HG02885 (cell line): ENCODE measurements at regions not wholly inside any gene's neighbourhood (a gene's known extent, or its start where the extent isn't known, plus 50 kb on each side); places are given as distances from the start of the nearest gene placed in this dataset.
A peak's percentile ranks its signal among the peaks of the same experiment; 100 is the strongest.
"Not testable (repeated sequence)": the region's sequence is repeated elsewhere in the genome, so short reads cannot be mapped to it uniquely, and the experiment has no call there.

Source experiments
- ATAC-seq: cut with Tn5 transposase; IDR thresholded peaks from one replicate; pipeline ENCODE4 v1.9.1; 2021; ENCODE audit warnings: mild to moderate bottlenecking; ENCODE audit not compliant: unreplicated experiment, poor library complexity

- ATAC-seq: no peak
Observed at GRCh38 chr10:31121757-31122577, 90.3 kb upstream of the ZNF438 start.

- ATAC-seq: no peak
Observed at GRCh38 chr10:31123946-31124345, 92.3 kb upstream of the ZNF438 start.

- no peak for ATAC-seq
Observed at GRCh38 chr10:31124852-31125251, 93.2 kb upstream of the ZNF438 start.

GRCh38 chr10:31125789-31126188, 94.1 kb upstream of the ZNF438 start:
- no peak for ATAC-seq

- ATAC-seq: no peak
Observed at GRCh38 chr10:31126593-31126992, 94.9 kb upstream of the ZNF438 start.

GRCh38 chr10:31128536-31128935, 96.9 kb upstream of the ZNF438 start:
- no peak for ATAC-seq

- no peak for ATAC-seq
Observed at GRCh38 chr10:31129271-31129670, 97.6 kb upstream of the ZNF438 start.

GRCh38 chr10:31129880-31130405, 98.3 kb upstream of the ZNF438 start:
- no peak for ATAC-seq

GRCh38 chr10:31130406-31130805, 98.7 kb upstream of the ZNF438 start:
- ATAC-seq: no peak

- no peak for ATAC-seq
Observed at GRCh38 chr10:31131251-31131650, 99.6 kb upstream of the ZNF438 start.

- no peak for ATAC-seq
Observed at GRCh38 chr10:31132681-31133244, 101.1 kb upstream of the ZNF438 start.

- ATAC-seq: no peak
Observed at GRCh38 chr10:31133251-31133791, 101.7 kb upstream of the ZNF438 start.

- peak; percentile 62 for ATAC-seq
Observed at GRCh38 chr10:31133792-31134310, 102.2 kb upstream of the ZNF438 start.

- ATAC-seq: peak; percentile 48
Observed at GRCh38 chr10:31134311-31134952, 102.8 kb upstream of the ZNF438 start.

- no peak for ATAC-seq
Observed at GRCh38 chr10:31135171-31135570, 103.5 kb upstream of the ZNF438 start.

GRCh38 chr10:31135791-31136190, 104.1 kb upstream of the ZNF438 start:
- ATAC-seq: not testable (repeated sequence)

- ATAC-seq: no peak
Observed at GRCh38 chr10:31136386-31136785, 104.7 kb upstream of the ZNF438 start.

GRCh38 chr10:31136930-31137885, 105.5 kb upstream of the ZNF438 start:
- no peak for ATAC-seq

GRCh38 chr10:31138026-31138553, 106.4 kb upstream of the ZNF438 start:
- ATAC-seq: no peak
